ENCODE measurements at regions not wholly inside any gene's neighbourhood (a gene's known extent, or its start where the extent isn't known, plus 50 kb on each side); places are given as distances from the start of the nearest gene placed in this dataset.

- no peak for TF ChIP-seq EP300 (IDR thresholded peaks at IDR 0.05)
- no peak for TF ChIP-seq CTCF (IDR thresholded peaks at IDR 0.05)
- no peak for TF ChIP-seq POLR2A (IDR thresholded peaks at IDR 0.05)
Measured at GRCh38 chr4:114495471-114495928, 103.1 kb upstream of the UGT8 start.

Data from upper lobe of left lung (tissue), 4 donors.